CD4-positive, alpha-beta T cell (primary cell): ENCODE measurements at regions not wholly inside any gene's neighbourhood (a gene's known extent, or its start where the extent isn't known, plus 50 kb on each side); places are given as distances from the start of the nearest gene placed in this dataset.

Experiments used
- ATAC-seq: fragments of 200-7000 bp; cut with Tn5 transposase; one replicate; pipeline ENCODE4 v1.10.0; 2022; ENCODE audit warnings: mild to moderate bottlenecking; ENCODE audit not compliant: poor library complexity
- CTCF ChIA-PET: fragments of 350-600 bp; sonication (Branson Sonifier 250); formaldehyde crosslinking; loops from one replicate; lab custom pipeline; 2021; ENCODE audit warnings: antibody characterized with exemption, inconsistent platforms; lab: Charles Lee
- POLR2A ChIA-PET: fragments of 350-600 bp; sonication (Branson Sonifier 250); formaldehyde crosslinking; loops from one replicate; lab custom pipeline; 2021; ENCODE audit warnings: antibody characterized with exemption, inconsistent platforms; lab: Charles Lee
- DNase-seq, 14 experiments: peaks; one replicate each; pipeline ENCODE4 v3.0.0-alpha.2; 2013 to 2020; ENCODE audit warnings: mixed read lengths in 2 of 14
- H3K27ac ChIP-seq, 2 donors: one replicate each; pipeline versions ENCODE4 v1.5.1 to v1.7.0; 2013; ENCODE audit warnings: low read length in 2 of 2, low read depth in 1 of 2, mild to moderate bottlenecking in 1 of 2
- H3K27me3 ChIP-seq, 2 experiments: 1 replicate in 1 of 2; 2 replicates in 1 of 2; pipeline versions ENCODE4 v1.6.1 to v1.7.0; 2013; ENCODE audit warnings: low read length in 2 of 2, control low read depth in 1 of 2, mild to moderate bottlenecking in 1 of 2, moderate library complexity in 1 of 2; ENCODE audit not compliant: insufficient read depth in 2 of 2, control insufficient read depth in 1 of 2
- H3K36me3 ChIP-seq: one replicate; pipeline ENCODE4 v1.6.1; 2013; ENCODE audit warnings: low read length, control low read depth; ENCODE audit not compliant: insufficient read depth
- H3K4me1 ChIP-seq: one replicate; pipeline ENCODE4 v1.6.1; 2013; ENCODE audit warnings: low read length, control low read depth; ENCODE audit not compliant: insufficient read depth
- H3K4me3 ChIP-seq: one replicate; pipeline ENCODE4 v1.5.1; 2013; ENCODE audit warnings: mild to moderate bottlenecking, low read length, moderate library complexity
- H3K9me3 ChIP-seq, 2 experiments: 1 replicate in 1 of 2; 2 replicates in 1 of 2; pipeline versions ENCODE4 v1.6.1 to v1.7.0; 2013; ENCODE audit warnings: low read length in 2 of 2, mild to moderate bottlenecking in 2 of 2, control low read depth in 1 of 2, moderate library complexity in 1 of 2; ENCODE audit not compliant: control insufficient read depth in 1 of 2, insufficient read depth in 1 of 2
- H3K27ac Mint-ChIP-seq: one replicate; pipeline ENCODE4 v1.8.0; 2020; ENCODE audit warnings: mixed read lengths
- H3K27me3 Mint-ChIP-seq: one replicate; pipeline ENCODE4 v1.8.0; 2021; ENCODE audit warnings: mixed read lengths
- H3K36me3 Mint-ChIP-seq: one replicate; pipeline ENCODE4 v1.8.0; 2021; ENCODE audit warnings: low read depth, mixed read lengths
- H3K4me1 Mint-ChIP-seq: one replicate; pipeline ENCODE4 v1.8.0; 2021; ENCODE audit warnings: low read depth, mixed read lengths
- H3K4me3 Mint-ChIP-seq: one replicate; pipeline ENCODE4 v1.8.0; 2020; ENCODE audit warnings: mild to moderate bottlenecking, mixed read lengths
- H3K9me3 Mint-ChIP-seq: one replicate; pipeline ENCODE4 v1.8.0; 2020; ENCODE audit warnings: mixed read lengths
- intact Hi-C, 2 experiments: fragments of 100-400 bp; cut with DNase I in 1 of 2; cut with micrococcal nuclease in 1 of 2; formaldehyde crosslinking; loops; one replicate each; pipeline versions ENCODE4 v1.15.1 to v1.9.0; 2023 to 2025; cut with DNase I, micrococcal nuclease
- TF ChIP-seq, protein P1 (sequence below): fragments of 200-600 bp; IDR thresholded peaks from one replicate; pipeline ENCODE4 v1.8.0; 2022; ENCODE audit warnings: antibody characterized with exemption, mild to moderate bottlenecking

DNA sequence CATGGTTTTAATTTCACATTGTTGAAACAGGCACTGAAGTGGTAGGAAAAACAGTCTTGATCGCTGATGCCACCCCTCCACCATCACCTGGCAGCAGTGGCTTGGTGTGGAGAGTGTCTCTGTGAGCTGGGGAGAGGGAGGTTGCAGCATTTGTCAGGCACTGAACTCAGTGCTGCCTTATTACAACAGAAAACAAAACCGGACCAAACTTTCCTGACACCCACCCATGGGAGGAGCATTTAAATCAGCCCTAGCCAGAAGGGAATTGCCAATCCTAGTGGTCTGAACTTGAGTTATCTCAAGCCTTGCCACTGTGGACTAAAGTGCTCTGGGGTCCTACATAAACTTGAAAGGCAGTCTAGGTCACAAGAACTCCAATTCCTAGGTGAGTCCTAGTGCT is 103.0 kb upstream of the LGALSL start:
- TF ChIP-seq, protein P1, sequence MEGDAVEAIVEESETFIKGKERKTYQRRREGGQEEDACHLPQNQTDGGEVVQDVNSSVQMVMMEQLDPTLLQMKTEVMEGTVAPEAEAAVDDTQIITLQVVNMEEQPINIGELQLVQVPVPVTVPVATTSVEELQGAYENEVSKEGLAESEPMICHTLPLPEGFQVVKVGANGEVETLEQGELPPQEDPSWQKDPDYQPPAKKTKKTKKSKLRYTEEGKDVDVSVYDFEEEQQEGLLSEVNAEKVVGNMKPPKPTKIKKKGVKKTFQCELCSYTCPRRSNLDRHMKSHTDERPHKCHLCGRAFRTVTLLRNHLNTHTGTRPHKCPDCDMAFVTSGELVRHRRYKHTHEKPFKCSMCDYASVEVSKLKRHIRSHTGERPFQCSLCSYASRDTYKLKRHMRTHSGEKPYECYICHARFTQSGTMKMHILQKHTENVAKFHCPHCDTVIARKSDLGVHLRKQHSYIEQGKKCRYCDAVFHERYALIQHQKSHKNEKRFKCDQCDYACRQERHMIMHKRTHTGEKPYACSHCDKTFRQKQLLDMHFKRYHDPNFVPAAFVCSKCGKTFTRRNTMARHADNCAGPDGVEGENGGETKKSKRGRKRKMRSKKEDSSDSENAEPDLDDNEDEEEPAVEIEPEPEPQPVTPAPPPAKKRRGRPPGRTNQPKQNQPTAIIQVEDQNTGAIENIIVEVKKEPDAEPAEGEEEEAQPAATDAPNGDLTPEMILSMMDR = no peak

DNA sequence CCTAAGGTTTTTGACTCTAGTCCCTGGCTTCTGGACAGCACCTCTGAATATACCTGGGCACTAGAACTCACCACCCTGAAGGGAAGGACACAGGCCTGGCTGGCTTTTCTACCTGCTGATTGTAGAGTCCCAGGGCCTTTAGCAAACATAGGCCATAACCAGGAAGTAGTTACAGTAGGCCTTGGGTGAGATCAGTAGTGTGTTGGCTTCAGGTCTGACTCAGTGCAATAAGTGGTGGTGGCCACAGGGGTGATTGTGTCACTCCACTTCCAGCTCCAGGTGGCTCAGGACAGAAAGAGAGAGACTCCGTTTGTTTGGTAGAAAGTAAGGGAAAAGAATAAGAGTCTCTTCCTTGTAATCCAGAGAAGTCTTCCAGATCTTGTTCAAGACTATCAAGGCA is 101.7 kb upstream of the LGALSL start:
- POLR2A ChIA-PET = no interaction called here
- no peak for ATAC-seq

More for the DNA sequence above, 103.0 kb upstream of the LGALSL start:
- Histone ChIP-seq H3K4me1 (no peaks in the 10 kb centered on the region), H3K27ac (no peak overlapping the region), H3K27me3 (peaks cover 0 to 2% of the 10 kb centered on the region in 2 experiments), H3K9me3 (peaks cover 0 to 8% of the 10 kb centered on the region in 2 experiments), H3K4me3 (no peak overlapping the region), H3K36me3 (no peaks in the 10 kb centered on the region)
- no peaks in the 10 kb centered on the region for H3K27me3 Mint-ChIP-seq
- intact Hi-C loops = no loop called here
- H3K9me3 Mint-ChIP-seq = no peaks in the 10 kb centered on the region
- no peak overlapping the region for H3K27ac Mint-ChIP-seq
- no peak for DNase-seq
- no peaks in the 10 kb centered on the region for H3K36me3 Mint-ChIP-seq
- H3K4me3 Mint-ChIP-seq = no peak overlapping the region
- POLR2A ChIA-PET = no interaction called here
- H3K4me1 Mint-ChIP-seq = no peaks in the 10 kb centered on the region
- CTCF ChIA-PET = no interaction called here
- ATAC-seq = no peak

GRCh38 chr2:64354857-64355680 is 98.9 kb upstream of the LGALSL start:
- ATAC-seq (no peak), DNase-seq (no peak)
- Histone ChIP-seq H3K4me3 (no peak overlapping the region), H3K4me1 (no peaks in the 10 kb centered on the region), H3K27ac (no peak overlapping the region), H3K36me3 (no peaks in the 10 kb centered on the region), H3K9me3 (peaks cover 0 to 8% of the 10 kb centered on the region in 2 experiments), H3K27me3 (peaks cover 0 to 3% of the 10 kb centered on the region in 2 experiments)
- ChIA-PET CTCF (no interaction called here), POLR2A (no interaction called here)
- Mint-ChIP-seq H3K9me3 (no peaks in the 10 kb centered on the region), H3K27ac (no peak overlapping the region), H3K4me1 (no peaks in the 10 kb centered on the region), H3K4me3 (no peak overlapping the region), H3K27me3 (peaks cover 28% of the 10 kb centered on the region), H3K36me3 (no peaks in the 10 kb centered on the region)
- TF ChIP-seq, protein P1 = no peak
- intact Hi-C loops = no loop called here

More for the DNA sequence above, 101.7 kb upstream of the LGALSL start:
- intact Hi-C loops = no loop called here
- Histone ChIP-seq H3K4me1 (no peaks in the 10 kb centered on the region), H3K27me3 (peaks cover 0 to 2% of the 10 kb centered on the region in 2 experiments), H3K9me3 (peaks cover 0 to 8% of the 10 kb centered on the region in 2 experiments), H3K27ac (no peak overlapping the region), H3K36me3 (no peaks in the 10 kb centered on the region), H3K4me3 (no peak overlapping the region)
- H3K4me1 Mint-ChIP-seq = no peaks in the 10 kb centered on the region
- no peak for DNase-seq
- H3K27me3 Mint-ChIP-seq = peaks cover 8% of the 10 kb centered on the region
- CTCF ChIA-PET = no interaction called here
- H3K4me3 Mint-ChIP-seq = no peak overlapping the region
- H3K9me3 Mint-ChIP-seq = no peaks in the 10 kb centered on the region
- TF ChIP-seq, protein P1 = no peak
- no peaks in the 10 kb centered on the region for H3K36me3 Mint-ChIP-seq
- no peak overlapping the region for H3K27ac Mint-ChIP-seq
